Neuronal stem cell (in vitro differentiated cells): ENCODE measurements at regions not wholly inside any gene's neighbourhood (a gene's known extent, or its start where the extent isn't known, plus 50 kb on each side); places are given as distances from the start of the nearest gene placed in this dataset.

Source experiments
- DNase-seq: peaks from one replicate; pipeline ENCODE4 v3.0.0-alpha.2; 2013; ENCODE audit warnings: low spot score
- H2AFZ ChIP-seq: one replicate; pipeline ENCODE4 v1.6.1; 2013; ENCODE audit warnings: mild to moderate bottlenecking, low read length, inconsistent platforms
- H2AK5ac ChIP-seq: 2 replicates; pipeline ENCODE4 v1.6.1; 2013; ENCODE audit warnings: low read depth, mild to moderate bottlenecking, inconsistent platforms, low read length, moderate library complexity, mixed read lengths
- H2BK120ac ChIP-seq: 2 replicates; pipeline ENCODE4 v1.6.1; 2013; ENCODE audit warnings: low read depth, mild to moderate bottlenecking, inconsistent platforms, low read length, moderate library complexity, mixed read lengths
- H2BK12ac ChIP-seq: one replicate; pipeline ENCODE4 v1.6.1; 2013; ENCODE audit warnings: low read length, inconsistent platforms
- H2BK15ac ChIP-seq: 2 replicates; pipeline ENCODE4 v1.6.1; 2013; ENCODE audit warnings: mild to moderate bottlenecking, low read length, inconsistent platforms, mixed read lengths
- H2BK5ac ChIP-seq: one replicate; pipeline ENCODE4 v1.6.1; 2013; ENCODE audit warnings: inconsistent platforms, mild to moderate bottlenecking, low read length, moderate library complexity
- H3K14ac ChIP-seq: one replicate; pipeline ENCODE4 v1.6.1; 2013; ENCODE audit warnings: low read length, inconsistent platforms
- H3K18ac ChIP-seq: 2 replicates; pipeline ENCODE4 v1.6.1; 2013; ENCODE audit warnings: low read length, inconsistent platforms
- H3K23ac ChIP-seq: 2 replicates; pipeline ENCODE4 v1.6.1; 2013; ENCODE audit warnings: low read depth, mild to moderate bottlenecking, mixed read lengths, low read length, inconsistent platforms; ENCODE audit not compliant: poor library complexity
- H3K27ac ChIP-seq: replicated peaks from 3 replicates; pipeline ENCODE4 v1.5.1; 2013; ENCODE audit warnings: low read length, inconsistent platforms
- H3K27me3 ChIP-seq, 3 experiments: 2 replicates each; pipeline ENCODE4 v1.6.1; 2013; ENCODE audit warnings: low read length in 3 of 3, mild to moderate bottlenecking in 2 of 3, inconsistent platforms in 1 of 3, low read depth in 1 of 3, mixed read lengths in 1 of 3, moderate library complexity in 1 of 3; ENCODE audit not compliant: control insufficient read depth in 3 of 3, insufficient read depth in 3 of 3
- H3K36me3 ChIP-seq, 2 donors: replicated peaks in 1 of 2; 2 replicates each; pipeline ENCODE4 v1.6.1; 2013; ENCODE audit warnings: low read length in 2 of 2; ENCODE audit not compliant: control insufficient read depth in 2 of 2, insufficient read depth in 2 of 2
- H3K4ac ChIP-seq: 2 replicates; pipeline ENCODE4 v1.6.1; 2013; ENCODE audit warnings: inconsistent platforms, mild to moderate bottlenecking, low read length, moderate library complexity
- H3K4me1 ChIP-seq, 2 donors: 1 replicate in 1 of 2; 2 replicates in 1 of 2; pipeline ENCODE4 v1.6.1; 2013; ENCODE audit warnings: low read length in 2 of 2, low read depth in 1 of 2; ENCODE audit not compliant: control insufficient read depth in 2 of 2, insufficient read depth in 1 of 2
- H3K4me2 ChIP-seq: one replicate; pipeline ENCODE4 v1.6.1; 2013; ENCODE audit warnings: mild to moderate bottlenecking, low read length, inconsistent platforms; ENCODE audit not compliant: insufficient read depth, poor library complexity, severe bottlenecking
- H3K4me3 ChIP-seq, 2 donors: 2 replicates each; pipeline ENCODE4 v1.5.1; 2013; ENCODE audit warnings: low read length in 2 of 2, mild to moderate bottlenecking in 2 of 2, inconsistent platforms in 1 of 2, moderate library complexity in 1 of 2
- H3K79me1 ChIP-seq: one replicate; pipeline ENCODE4 v1.6.1; 2013; ENCODE audit warnings: low read depth, mild to moderate bottlenecking, inconsistent platforms, low read length, moderate library complexity
- H3K9ac ChIP-seq: one replicate; pipeline ENCODE4 v1.6.1; 2013; ENCODE audit warnings: mild to moderate bottlenecking, low read depth, low read length, inconsistent platforms; ENCODE audit not compliant: poor library complexity
- H3K9me3 ChIP-seq, 2 donors: replicated peaks in 1 of 2; 2 replicates each; pipeline versions ENCODE3 to v1.6.1; 2013; ENCODE audit warnings: low read length in 2 of 2, mild to moderate bottlenecking in 2 of 2, inconsistent platforms in 1 of 2, low read depth in 1 of 2, mixed read lengths in 1 of 2, moderate library complexity in 1 of 2; ENCODE audit not compliant: control insufficient read depth in 2 of 2, insufficient read depth in 1 of 2
- H4K8ac ChIP-seq: one replicate; pipeline ENCODE4 v1.6.1; 2013; ENCODE audit warnings: low read depth, mild to moderate bottlenecking, inconsistent platforms, low read length, moderate library complexity
- H4K91ac ChIP-seq: one replicate; pipeline ENCODE4 v1.6.1; 2013; ENCODE audit warnings: low read length, low read depth, mild to moderate bottlenecking, inconsistent platforms; ENCODE audit not compliant: poor library complexity
- WGBS, 2 donors: extraction: QIAGEN DNeasy Blood & Tissue Kit; methylation state at CpG; one replicate each; pipeline ENCODE4 v1.1.7; 2013; ENCODE audit warnings: missing lambda C conversion rate in 2 of 2, mixed read lengths in 1 of 2; ENCODE audit not compliant: insufficient read length in 2 of 2, insufficient replicate concordance in 1 of 2; ENCODE audit errors: extremely low coverage in 2 of 2; 5-methylcytosine and 5-hydroxymethylcytosine counted together

- no peak overlapping the region for H3K4me3 ChIP-seq
- no peak overlapping the region for H3K27ac ChIP-seq
- WGBS, 2 donors, result no CpG with 5 or more reads among the region's 3 CpGs
These were observed 208.8 kb upstream of the CTNND2 start for GRCh38 chr5:12113062-12113461.

GRCh38 chr5:12111261-12111660 lies 207.0 kb upstream of the CTNND2 start:
- Histone ChIP-seq H3K4me3 (no peak overlapping the region), H2AFZ (no peak overlapping the region), H2BK12ac (no peak overlapping the region), H3K18ac (no peak overlapping the region), H3K4me1 (no peaks in the 10 kb centered on the region), H2BK5ac (no peak overlapping the region), H2BK120ac (no peak overlapping the region), H3K4ac (no peak overlapping the region), H3K14ac (no peak overlapping the region), H3K9ac (no peak overlapping the region), H3K36me3 (no peaks in the 10 kb centered on the region), H3K27ac (no peak overlapping the region), H3K4me2 (no peak overlapping the region), H2BK15ac (no peak overlapping the region), H2AK5ac (no peak overlapping the region), H3K79me1 (no peaks in the 10 kb centered on the region), H3K23ac (no peak overlapping the region), H3K9me3 (no peaks in the 10 kb centered on the region), H3K27me3 (no peaks in the 10 kb centered on the region), H4K91ac (no peak overlapping the region), H4K8ac (no peak overlapping the region)
- DNase-seq, result no peak
- WGBS, 2 donors, result no CpG with 5 or more reads among the region's 2 CpGs

More at GRCh38 chr5:12113062-12113461, 208.8 kb upstream of the CTNND2 start:
- H2BK15ac ChIP-seq, result no peak overlapping the region
- no peak overlapping the region for H2BK120ac ChIP-seq
- no peak overlapping the region for H2BK12ac ChIP-seq
- H2AK5ac ChIP-seq, result no peak overlapping the region
- DNase-seq, result no peak
- H3K18ac ChIP-seq, result no peak overlapping the region
- no peaks in the 10 kb centered on the region for H3K36me3 ChIP-seq
- no peak overlapping the region for H4K91ac ChIP-seq
- H2BK5ac ChIP-seq, result no peak overlapping the region
- H3K79me1 ChIP-seq, result no peaks in the 10 kb centered on the region
- no peak overlapping the region for H4K8ac ChIP-seq
- H2AFZ ChIP-seq, result no peak overlapping the region
- H3K23ac ChIP-seq, result no peak overlapping the region
- H3K9ac ChIP-seq, result no peak overlapping the region
- no peaks in the 10 kb centered on the region for H3K9me3 ChIP-seq
- H3K4me1 ChIP-seq, result no peaks in the 10 kb centered on the region
- no peak overlapping the region for H3K14ac ChIP-seq
- no peak overlapping the region for H3K4me2 ChIP-seq
- no peak overlapping the region for H3K4ac ChIP-seq
- no peaks in the 10 kb centered on the region for H3K27me3 ChIP-seq

- H3K18ac ChIP-seq, result no peak overlapping the region
- no peak overlapping the region for H3K9ac ChIP-seq
- no peak overlapping the region for H2BK5ac ChIP-seq
- no peak overlapping the region for H3K14ac ChIP-seq
- no peak overlapping the region for H2AK5ac ChIP-seq
- H2BK15ac ChIP-seq, result no peak overlapping the region
- no peaks in the 10 kb centered on the region for H3K9me3 ChIP-seq
- DNase-seq, result no peak
- no CpG with 5 or more reads among the region's 3 CpGs for WGBS, 2 donors
- no peaks in the 10 kb centered on the region for H3K4me1 ChIP-seq
- H3K27ac ChIP-seq, result no peak overlapping the region
- H3K4ac ChIP-seq, result no peak overlapping the region
- no peaks in the 10 kb centered on the region for H3K79me1 ChIP-seq
- no peak overlapping the region for H2BK120ac ChIP-seq
- H3K4me2 ChIP-seq, result no peak overlapping the region
- no peak overlapping the region for H4K8ac ChIP-seq
- H4K91ac ChIP-seq, result no peak overlapping the region
- no peak overlapping the region for H2AFZ ChIP-seq
- no peak overlapping the region for H2BK12ac ChIP-seq
- H3K36me3 ChIP-seq, result no peaks in the 10 kb centered on the region
- no peak overlapping the region for H3K23ac ChIP-seq
- H3K4me3 ChIP-seq, result no peak overlapping the region
- H3K27me3 ChIP-seq, result no peaks in the 10 kb centered on the region
These were observed 206.4 kb upstream of the CTNND2 start for GRCh38 chr5:12110629-12111028.

GRCh38 chr5:12109075-12109688 lies 204.9 kb upstream of the CTNND2 start:
- no peaks in the 10 kb centered on the region for H3K4me1 ChIP-seq
- H2BK15ac ChIP-seq, result no peak overlapping the region
- H2BK5ac ChIP-seq, result no peak overlapping the region
- H2AK5ac ChIP-seq, result no peak overlapping the region
- H2BK120ac ChIP-seq, result no peak overlapping the region
- no peaks in the 10 kb centered on the region for H3K79me1 ChIP-seq
- no peak overlapping the region for H3K4me3 ChIP-seq
- no peak overlapping the region for H3K14ac ChIP-seq
- H3K9me3 ChIP-seq, result no peaks in the 10 kb centered on the region
- H3K27me3 ChIP-seq, result no peaks in the 10 kb centered on the region
- no CpG with 5 or more reads among the region's 5 CpGs for WGBS, 2 donors
- H3K27ac ChIP-seq, result no peak overlapping the region
- H4K91ac ChIP-seq, result no peak overlapping the region
- H3K23ac ChIP-seq, result no peak overlapping the region
- no peak overlapping the region for H3K4ac ChIP-seq
- no peaks in the 10 kb centered on the region for H3K36me3 ChIP-seq
- no peak overlapping the region for H3K9ac ChIP-seq
- no peak for DNase-seq
- H2AFZ ChIP-seq, result no peak overlapping the region
- no peak overlapping the region for H3K18ac ChIP-seq
- no peak overlapping the region for H3K4me2 ChIP-seq
- no peak overlapping the region for H4K8ac ChIP-seq
- no peak overlapping the region for H2BK12ac ChIP-seq
